OCI-LY1 (cell line): ENCODE measurements at regions not wholly inside any gene's neighbourhood (a gene's known extent, or its start where the extent isn't known, plus 50 kb on each side); places are given as distances from the start of the nearest gene placed in this dataset.

Source experiments
- H2AFZ ChIP-seq: fragments of 200-600 bp; sonication (generic), shearing (Covaris generic); 2 replicates; pipeline ENCODE4 v1.6.0; 2014; ENCODE audit warnings: antibody characterized with exemption, mild to moderate bottlenecking, low read length
- H3F3A ChIP-seq: fragments of 200-600 bp; sonication (generic), shearing (Covaris generic); 2 replicates; pipeline ENCODE4 v1.6.0; 2014; ENCODE audit warnings: mild to moderate bottlenecking, antibody characterized with exemption, low read length, moderate library complexity; ENCODE audit not compliant: insufficient read depth
- H3K27ac ChIP-seq: fragments of 200-600 bp; sonication (generic); 2 replicates; pipeline ENCODE4 v1.5.1; 2014; ENCODE audit warnings: low read length, mixed run types, mild to moderate bottlenecking, low read depth; ENCODE audit not compliant: poor library complexity, severe bottlenecking
- H3K27me3 ChIP-seq: fragments of 200-600 bp; sonication (generic); 2 replicates; pipeline ENCODE4 v1.6.0; 2014; ENCODE audit warnings: antibody characterized with exemption, mild to moderate bottlenecking, low read length, moderate library complexity; ENCODE audit not compliant: insufficient read depth
- H3K36me3 ChIP-seq: fragments of 200-600 bp; sonication (generic); 2 replicates; pipeline ENCODE4 v1.6.1; 2014; ENCODE audit warnings: mild to moderate bottlenecking, antibody characterized with exemption, low read length, moderate library complexity, mixed read lengths; ENCODE audit not compliant: insufficient read depth
- H3K4me1 ChIP-seq: fragments of 200-600 bp; sonication (generic); 2 replicates; pipeline ENCODE4 v1.5.1; 2014; ENCODE audit warnings: mild to moderate bottlenecking, low read length, moderate library complexity; ENCODE audit not compliant: insufficient read depth, severe bottlenecking
- H3K4me2 ChIP-seq: fragments of 200-600 bp; sonication (generic), shearing (Covaris generic); 2 replicates; pipeline ENCODE4 v1.6.1; 2014; ENCODE audit warnings: low read length
- H3K4me3 ChIP-seq: fragments of 200-600 bp; sonication (generic); 2 replicates; pipeline ENCODE4 v1.5.1; 2014; ENCODE audit warnings: low read length, low read depth, mild to moderate bottlenecking, mixed read lengths; ENCODE audit not compliant: poor library complexity, severe bottlenecking
- H3K79me2 ChIP-seq: fragments of 200-600 bp; shearing (Covaris generic); 2 replicates; pipeline ENCODE4 v1.6.1; 2016; ENCODE audit warnings: mixed run types, low read length, mixed read lengths; ENCODE audit not compliant: insufficient read depth
- H3K9ac ChIP-seq: fragments of 200-600 bp; sonication (generic), shearing (Covaris generic); 2 replicates; pipeline ENCODE4 v1.6.1; 2014; ENCODE audit warnings: mild to moderate bottlenecking, low read length, mixed read lengths
- H3K9me2 ChIP-seq: fragments of 200-600 bp; sonication (generic), shearing (Covaris generic); 2 replicates; pipeline ENCODE4 v1.6.1; 2014; ENCODE audit warnings: low read depth, mild to moderate bottlenecking, low read length, mixed read lengths
- H3K9me3 ChIP-seq: fragments of 200-600 bp; shearing (Covaris generic); 2 replicates; pipeline ENCODE4 v1.6.1; 2014; ENCODE audit warnings: low read length, mixed read lengths
- H4K20me1 ChIP-seq: fragments of 200-600 bp; sonication (generic), shearing (Covaris generic); 2 replicates; pipeline ENCODE4 v1.6.0; 2016; ENCODE audit warnings: mild to moderate bottlenecking, low read length; ENCODE audit not compliant: insufficient read depth
- EZH2 ChIP-seq: fragments of 200-600 bp; sonication (generic), shearing (Covaris generic); IDR thresholded peaks from 2 replicates; pipeline ENCODE4 v1.8.0; 2017; ENCODE audit warnings: borderline replicate concordance, mixed run types, mild to moderate bottlenecking, antibody characterized with exemption, low read length, moderate library complexity, mixed read lengths
- TF ChIP-seq, protein P1 (sequence below): fragments of 200-600 bp; sonication (generic), shearing (Covaris generic); IDR thresholded peaks from 2 replicates; pipeline ENCODE4 v1.5.1; 2017; ENCODE audit warnings: mild to moderate bottlenecking, antibody characterized with exemption, low read length, moderate library complexity, mixed read lengths

DNA sequence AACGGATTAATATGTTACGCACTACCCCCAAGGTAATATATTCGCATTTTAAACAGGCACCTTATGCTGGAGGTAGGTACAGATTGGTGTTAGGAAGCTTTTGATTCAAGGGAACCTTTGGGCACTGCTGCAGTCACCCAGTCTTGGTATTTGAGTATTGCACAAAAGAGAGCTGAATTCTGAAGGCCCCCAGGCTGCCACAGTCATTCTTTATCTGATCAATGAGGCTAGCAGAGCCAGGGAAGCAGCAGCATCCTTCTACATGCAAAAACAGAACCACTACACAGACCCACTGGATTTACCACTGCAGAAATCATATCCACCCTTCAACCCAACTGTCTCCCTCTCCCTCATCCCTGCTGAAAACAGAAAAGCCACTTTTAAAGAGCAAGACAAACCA is 121.2 kb upstream of the GRIN3A start:
- Histone ChIP-seq H3K9me2 (no peaks in the 10 kb centered on the region), H3K4me3 (no peak overlapping the region), H3K36me3 (no peaks in the 10 kb centered on the region), H3F3A (no peaks in the 10 kb centered on the region), H3K27ac (no peak overlapping the region), H3K9me3 (no peaks in the 10 kb centered on the region), H3K9ac (no peak overlapping the region), H4K20me1 (no peaks in the 10 kb centered on the region), H3K79me2 (no peaks in the 10 kb centered on the region), H3K27me3 (no peaks in the 10 kb centered on the region), H3K4me2 (no peak overlapping the region), H3K4me1 (no peaks in the 10 kb centered on the region), H2AFZ (no peak overlapping the region)
- TF ChIP-seq EZH2: no peak
- TF ChIP-seq, protein P1, sequence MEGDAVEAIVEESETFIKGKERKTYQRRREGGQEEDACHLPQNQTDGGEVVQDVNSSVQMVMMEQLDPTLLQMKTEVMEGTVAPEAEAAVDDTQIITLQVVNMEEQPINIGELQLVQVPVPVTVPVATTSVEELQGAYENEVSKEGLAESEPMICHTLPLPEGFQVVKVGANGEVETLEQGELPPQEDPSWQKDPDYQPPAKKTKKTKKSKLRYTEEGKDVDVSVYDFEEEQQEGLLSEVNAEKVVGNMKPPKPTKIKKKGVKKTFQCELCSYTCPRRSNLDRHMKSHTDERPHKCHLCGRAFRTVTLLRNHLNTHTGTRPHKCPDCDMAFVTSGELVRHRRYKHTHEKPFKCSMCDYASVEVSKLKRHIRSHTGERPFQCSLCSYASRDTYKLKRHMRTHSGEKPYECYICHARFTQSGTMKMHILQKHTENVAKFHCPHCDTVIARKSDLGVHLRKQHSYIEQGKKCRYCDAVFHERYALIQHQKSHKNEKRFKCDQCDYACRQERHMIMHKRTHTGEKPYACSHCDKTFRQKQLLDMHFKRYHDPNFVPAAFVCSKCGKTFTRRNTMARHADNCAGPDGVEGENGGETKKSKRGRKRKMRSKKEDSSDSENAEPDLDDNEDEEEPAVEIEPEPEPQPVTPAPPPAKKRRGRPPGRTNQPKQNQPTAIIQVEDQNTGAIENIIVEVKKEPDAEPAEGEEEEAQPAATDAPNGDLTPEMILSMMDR: no peak

DNA sequence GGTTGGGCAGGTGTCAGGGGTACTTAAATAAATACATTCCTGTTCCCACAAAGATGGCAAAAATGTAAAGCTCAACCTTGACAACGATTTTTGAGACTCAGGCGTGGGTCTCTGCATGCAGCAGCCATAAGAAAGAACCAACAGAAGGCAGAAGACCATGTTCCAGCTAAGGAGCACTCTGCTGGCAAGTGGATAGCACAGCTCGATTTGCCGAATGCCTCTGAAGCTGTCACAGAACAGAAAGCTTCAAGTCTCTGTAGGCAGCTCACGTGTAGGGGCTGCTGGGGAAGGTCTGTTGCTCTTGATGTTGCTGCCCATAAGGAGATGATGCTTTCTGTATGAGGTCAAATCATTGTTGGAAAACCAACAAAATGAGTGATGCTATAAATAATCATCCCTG is 119.6 kb upstream of the GRIN3A start:
- Histone ChIP-seq H4K20me1 (no peaks in the 10 kb centered on the region), H3K36me3 (no peaks in the 10 kb centered on the region), H2AFZ (no peak overlapping the region), H3K4me2 (no peak overlapping the region), H3K9ac (no peak overlapping the region), H3K9me2 (no peaks in the 10 kb centered on the region), H3K4me3 (no peak overlapping the region), H3K4me1 (no peaks in the 10 kb centered on the region), H3F3A (no peaks in the 10 kb centered on the region), H3K27ac (no peak overlapping the region), H3K9me3 (no peaks in the 10 kb centered on the region), H3K79me2 (no peaks in the 10 kb centered on the region), H3K27me3 (no peaks in the 10 kb centered on the region)
- no peak for TF ChIP-seq EZH2
- TF ChIP-seq, protein P1: no peak

DNA sequence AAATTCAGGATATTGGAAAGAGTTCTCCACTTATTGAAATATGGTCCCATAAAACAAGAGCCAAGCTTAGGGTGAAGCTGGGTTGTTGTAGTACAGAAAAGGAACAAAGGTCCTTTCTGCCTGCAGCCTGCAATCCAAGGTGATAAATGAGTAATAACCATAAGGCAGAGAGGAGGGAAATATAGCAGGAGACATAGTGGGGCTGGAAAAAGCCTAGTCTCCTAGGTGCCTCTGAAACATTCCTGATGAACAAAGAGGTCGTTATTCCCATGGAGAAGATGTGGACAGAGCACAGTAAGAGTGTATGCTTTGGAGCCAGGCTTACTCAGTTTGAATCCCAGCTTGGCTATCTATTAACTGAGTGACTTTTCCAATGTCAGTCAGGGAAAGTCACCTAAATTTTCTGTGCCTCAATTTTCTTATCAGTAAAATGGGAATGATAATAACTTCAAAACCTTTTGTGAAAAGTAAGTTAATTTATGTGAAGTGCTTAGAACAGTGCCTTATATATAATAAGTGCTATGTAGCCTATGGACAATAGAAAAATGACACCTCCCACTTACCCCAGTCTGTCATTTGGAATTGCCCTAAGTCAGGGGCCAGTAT is 110.8 kb upstream of the GRIN3A start:
- Histone ChIP-seq H3K9ac (no peak overlapping the region), H4K20me1 (no peaks in the 10 kb centered on the region), H3K9me2 (no peaks in the 10 kb centered on the region), H3F3A (no peaks in the 10 kb centered on the region), H3K36me3 (no peaks in the 10 kb centered on the region), H3K4me1 (no peaks in the 10 kb centered on the region), H3K27me3 (no peaks in the 10 kb centered on the region), H3K9me3 (no peaks in the 10 kb centered on the region), H3K4me2 (no peak overlapping the region), H3K79me2 (no peaks in the 10 kb centered on the region), H2AFZ (no peak overlapping the region), H3K4me3 (no peak overlapping the region), H3K27ac (no peak overlapping the region)
- TF ChIP-seq, protein P1: no peak
- TF ChIP-seq EZH2: no peak
